ENCODE measurements at regions not wholly inside any gene's neighbourhood (a gene's known extent, or its start where the extent isn't known, plus 50 kb on each side); places are given as distances from the start of the nearest gene placed in this dataset.

GRCh38 chr16:17590711-17591654 lies 120.2 kb upstream of the XYLT1 start:
- no peak for DNase-seq (ENCODE audit: low spot score)

GRCh38 chr16:17589898-17590297 lies 119.1 kb upstream of the XYLT1 start:
- no peak for DNase-seq (ENCODE audit: low spot score)

- no peak for DNase-seq (ENCODE audit: low spot score)
Observed at GRCh38 chr16:17585449-17586074, 114.8 kb upstream of the XYLT1 start.

GRCh38 chr16:17578981-17579874 lies 108.5 kb upstream of the XYLT1 start:
- peak; percentile 62 for DNase-seq (ENCODE audit: low spot score)

- DNase-seq (ENCODE audit: low spot score): no peak
Observed at GRCh38 chr16:17574256-17574655, 103.5 kb upstream of the XYLT1 start.

GRCh38 chr16:17572145-17572544 lies 101.4 kb upstream of the XYLT1 start:
- peak; percentile 7 for DNase-seq (ENCODE audit: low spot score)

GRCh38 chr16:17571499-17572093 lies 100.8 kb upstream of the XYLT1 start:
- peak; percentile 50 for DNase-seq (ENCODE audit: low spot score)

- no peak for DNase-seq (ENCODE audit: low spot score)
Observed at GRCh38 chr16:17568239-17568638, 97.5 kb upstream of the XYLT1 start.

GRCh38 chr16:17567455-17567854 lies 96.7 kb upstream of the XYLT1 start:
- no peak for DNase-seq (ENCODE audit: low spot score)

GRCh38 chr16:17566656-17567450 lies 96.1 kb upstream of the XYLT1 start:
- no peak for DNase-seq (ENCODE audit: low spot score)

GRCh38 chr16:17566075-17566474 lies 95.3 kb upstream of the XYLT1 start:
- no peak for DNase-seq (ENCODE audit: low spot score)

- no peak for DNase-seq (ENCODE audit: low spot score)
Observed at GRCh38 chr16:17565605-17566004, 94.8 kb upstream of the XYLT1 start.

- no peak for DNase-seq (ENCODE audit: low spot score)
Observed at GRCh38 chr16:17564856-17565255, 94.1 kb upstream of the XYLT1 start.

- no peak for DNase-seq (ENCODE audit: low spot score)
Observed at GRCh38 chr16:17563323-17564091, 92.7 kb upstream of the XYLT1 start.

GRCh38 chr16:17561056-17561455 lies 90.3 kb upstream of the XYLT1 start:
- no peak for DNase-seq (ENCODE audit: low spot score)

GRCh38 chr16:17560548-17560947 lies 89.8 kb upstream of the XYLT1 start:
- no peak for DNase-seq (ENCODE audit: low spot score)

GRCh38 chr16:17559394-17559793 lies 88.6 kb upstream of the XYLT1 start:
- no peak for DNase-seq (ENCODE audit: low spot score)

- DNase-seq (ENCODE audit: low spot score): no peak
Observed at GRCh38 chr16:17557949-17558348, 87.2 kb upstream of the XYLT1 start.

- DNase-seq (ENCODE audit: low spot score): no peak
Observed at GRCh38 chr16:17557480-17557879, 86.7 kb upstream of the XYLT1 start.

Data from SW480 (cell line).